Subcutaneous abdominal adipose tissue (tissue), 5 donors: ENCODE measurements at regions not wholly inside any gene's neighbourhood (a gene's known extent, or its start where the extent isn't known, plus 50 kb on each side); places are given as distances from the start of the nearest gene placed in this dataset.

Source experiments
- H3K27ac ChIP-seq: one replicate; pipeline ENCODE4 v1.7.0; 2013; ENCODE audit warnings: low read depth, mild to moderate bottlenecking, inconsistent platforms, low read length, moderate library complexity
- H3K27me3 ChIP-seq, 5 donors: one replicate each; pipeline ENCODE4 v1.7.0; 2013; ENCODE audit warnings: low read length in 5 of 5, inconsistent platforms in 1 of 5; ENCODE audit not compliant: control insufficient read depth in 5 of 5, insufficient read depth in 4 of 5
- H3K36me3 ChIP-seq, 5 donors: one replicate each; pipeline ENCODE4 v1.7.0; 2013; ENCODE audit warnings: low read length in 5 of 5; ENCODE audit not compliant: control insufficient read depth in 5 of 5, insufficient read depth in 5 of 5
- H3K4me1 ChIP-seq, 5 donors: one replicate each; pipeline ENCODE4 v1.7.0; 2013; ENCODE audit warnings: low read length in 5 of 5, mild to moderate bottlenecking in 3 of 5, moderate library complexity in 1 of 5; ENCODE audit not compliant: control insufficient read depth in 5 of 5, insufficient read depth in 5 of 5
- H3K4me3 ChIP-seq, 5 donors: one replicate each; pipeline ENCODE4 v1.7.0; 2013; ENCODE audit warnings: low read length in 5 of 5, low read depth in 1 of 5
- H3K9ac ChIP-seq, 5 donors: one replicate each; pipeline ENCODE4 v1.7.0; 2013; ENCODE audit warnings: low read length in 5 of 5, mild to moderate bottlenecking in 4 of 5, moderate library complexity in 3 of 5
- H3K9me3 ChIP-seq, 5 donors: one replicate each; pipeline ENCODE4 v1.7.0; 2013; ENCODE audit warnings: low read length in 5 of 5; ENCODE audit not compliant: control insufficient read depth in 5 of 5
- donor health status: healthy.
- donor health status: healthy.
- donor health status: healthy.
- donor health status: healthy.
- donor health status: healthy.

- H3K9me3 ChIP-seq = no peaks in the 10 kb centered on the region
- no peak overlapping the region for H3K9ac ChIP-seq
- no peaks in the 10 kb centered on the region for H3K36me3 ChIP-seq
- no peak overlapping the region for H3K4me3 ChIP-seq
- H3K27ac ChIP-seq = no peak overlapping the region
- peaks cover 0 to 13% (median 5%) of the 10 kb centered on the region in 5 donors for H3K27me3 ChIP-seq
- H3K4me1 ChIP-seq = no peaks in the 10 kb centered on the region
Measured at GRCh38 chr12:107236824-107237511, 143.6 kb upstream of the CRY1 start.

- peaks cover 0 to 15% (median 10%) of the 10 kb centered on the region in 5 donors for H3K27me3 ChIP-seq
- H3K4me1 ChIP-seq = no peaks in the 10 kb centered on the region
- no peak overlapping the region for H3K4me3 ChIP-seq
- no peaks in the 10 kb centered on the region for H3K36me3 ChIP-seq
- H3K9me3 ChIP-seq = no peaks in the 10 kb centered on the region
- H3K27ac ChIP-seq = no peak overlapping the region
- H3K9ac ChIP-seq = no peak overlapping the region
Measured at GRCh38 chr12:107238296-107238695, 144.9 kb upstream of the CRY1 start.

GRCh38 chr12:107241411-107241810 lies 148.1 kb upstream of the CRY1 start:
- H3K9me3 ChIP-seq = no peaks in the 10 kb centered on the region
- no peak overlapping the region for H3K9ac ChIP-seq
- H3K4me3 ChIP-seq = no peak overlapping the region
- H3K27me3 ChIP-seq = peaks cover 0 to 20% (median 14%) of the 10 kb centered on the region in 5 donors
- H3K4me1 ChIP-seq = no peaks in the 10 kb centered on the region
- no peak overlapping the region for H3K27ac ChIP-seq
- H3K36me3 ChIP-seq = no peaks in the 10 kb centered on the region

- Histone ChIP-seq H3K27ac (no peak overlapping the region), H3K9ac (no peak overlapping the region), H3K4me1 (no peaks in the 10 kb centered on the region), H3K27me3 (peaks cover 0 to 18% (median 14%) of the 10 kb centered on the region in 5 donors), H3K9me3 (no peaks in the 10 kb centered on the region), H3K36me3 (no peaks in the 10 kb centered on the region), H3K4me3 (no peak overlapping the region)
Measured at GRCh38 chr12:107242189-107242588, 148.8 kb upstream of the CRY1 start.

GRCh38 chr12:107243341-107243740 lies 150.0 kb upstream of the CRY1 start:
- Histone ChIP-seq H3K4me3 (no peak overlapping the region), H3K4me1 (no peaks in the 10 kb centered on the region), H3K36me3 (no peaks in the 10 kb centered on the region), H3K27ac (no peak overlapping the region), H3K27me3 (peaks cover 0 to 15% (median 12%) of the 10 kb centered on the region in 5 donors), H3K9me3 (no peaks in the 10 kb centered on the region), H3K9ac (no peak overlapping the region)

GRCh38 chr12:107244584-107244983 lies 151.2 kb upstream of the CRY1 start:
- no peak overlapping the region for H3K27ac ChIP-seq
- H3K36me3 ChIP-seq = no peaks in the 10 kb centered on the region
- H3K27me3 ChIP-seq = peaks cover 0 to 15% (median 12%) of the 10 kb centered on the region in 5 donors
- no peak overlapping the region for H3K4me3 ChIP-seq
- no peaks in the 10 kb centered on the region for H3K4me1 ChIP-seq
- H3K9ac ChIP-seq = no peak overlapping the region
- no peaks in the 10 kb centered on the region for H3K9me3 ChIP-seq

GRCh38 chr12:107247650-107248049 lies 154.3 kb upstream of the CRY1 start:
- Histone ChIP-seq H3K4me3 (no peak overlapping the region), H3K9ac (no peak overlapping the region), H3K27ac (no peak overlapping the region), H3K36me3 (no peaks in the 10 kb centered on the region), H3K27me3 (peaks cover 0 to 15% (median 10%) of the 10 kb centered on the region in 5 donors), H3K9me3 (no peaks in the 10 kb centered on the region), H3K4me1 (no peaks in the 10 kb centered on the region)

- Histone ChIP-seq H3K9me3 (no peaks in the 10 kb centered on the region), H3K4me1 (no peaks in the 10 kb centered on the region), H3K27ac (no peak overlapping the region), H3K9ac (no peak overlapping the region), H3K4me3 (no peak overlapping the region), H3K27me3 (peaks cover 0 to 13% (median 4%) of the 10 kb centered on the region in 5 donors), H3K36me3 (no peaks in the 10 kb centered on the region)
Measured at GRCh38 chr12:107248187-107248586, 154.8 kb upstream of the CRY1 start.

GRCh38 chr12:107251288-107251687 lies 157.9 kb upstream of the CRY1 start:
- Histone ChIP-seq H3K9ac (no peak overlapping the region), H3K4me1 (no peaks in the 10 kb centered on the region), H3K9me3 (no peaks in the 10 kb centered on the region), H3K27ac (no peak overlapping the region), H3K4me3 (no peak overlapping the region), H3K36me3 (no peaks in the 10 kb centered on the region), H3K27me3 (peaks cover 0 to 3% (median 0%) of the 10 kb centered on the region in 5 donors)

GRCh38 chr12:107253361-107253760 lies 160.0 kb upstream of the CRY1 start:
- no peak overlapping the region for H3K9ac ChIP-seq

More at GRCh38 chr12:107253361-107253760, 160.0 kb upstream of the CRY1 start:
- Histone ChIP-seq H3K4me1 (no peaks in the 10 kb centered on the region), H3K4me3 (no peak overlapping the region), H3K27ac (no peak overlapping the region), H3K36me3 (no peaks in the 10 kb centered on the region), H3K27me3 (peaks cover 0 to 4% (median 0%) of the 10 kb centered on the region in 5 donors), H3K9me3 (peaks cover 0 to 4% (median 0%) of the 10 kb centered on the region in 5 donors)
